HG02610 (cell line): ENCODE measurements at regions not wholly inside any gene's neighbourhood (a gene's known extent, or its start where the extent isn't known, plus 50 kb on each side); places are given as distances from the start of the nearest gene placed in this dataset.
"Not testable (repeated sequence)": the region's sequence is repeated elsewhere in the genome, so short reads cannot be mapped to it uniquely, and the experiment has no call there.

Experiments used
- ATAC-seq: cut with Tn5 transposase; IDR thresholded peaks from one replicate; pipeline ENCODE4 v1.9.1; 2021; ENCODE audit warnings: mild to moderate bottlenecking, moderate library complexity; ENCODE audit not compliant: unreplicated experiment

- ATAC-seq: no peak
Observed at GRCh38 chr4:78660559-78660958, 109.0 kb downstream of the ANXA3 start.

- no peak for ATAC-seq
Observed at GRCh38 chr4:78661086-78661690, 109.6 kb downstream of the ANXA3 start.

- peak; percentile 90 for ATAC-seq
Observed at GRCh38 chr4:78661921-78662521, 110.5 kb downstream of the ANXA3 start.

- ATAC-seq: no peak
Observed at GRCh38 chr4:78662658-78663057, 111.1 kb downstream of the ANXA3 start.

GRCh38 chr4:78664296-78664695, 111.9 kb upstream of the BMP2K start:
- not testable (repeated sequence) for ATAC-seq

- no peak for ATAC-seq
Observed at GRCh38 chr4:78665216-78665770, 110.9 kb upstream of the BMP2K start.

- no peak for ATAC-seq
Observed at GRCh38 chr4:78666830-78667258, 109.3 kb upstream of the BMP2K start.

- peak; percentile 29 for ATAC-seq
Observed at GRCh38 chr4:78667325-78667724, 108.8 kb upstream of the BMP2K start.

- peak; percentile 93 for ATAC-seq
Observed at GRCh38 chr4:78667764-78668163, 108.4 kb upstream of the BMP2K start.

- ATAC-seq: no peak
Observed at GRCh38 chr4:78669453-78669852, 106.7 kb upstream of the BMP2K start.

- no peak for ATAC-seq
Observed at GRCh38 chr4:78671903-78672815, 104.0 kb upstream of the BMP2K start.

- no peak for ATAC-seq
Observed at GRCh38 chr4:78673337-78673736, 102.8 kb upstream of the BMP2K start.

- ATAC-seq: no peak
Observed at GRCh38 chr4:78675325-78675724, 100.8 kb upstream of the BMP2K start.

GRCh38 chr4:78682070-78682469, 94.1 kb upstream of the BMP2K start:
- no peak for ATAC-seq

- ATAC-seq: no peak
Observed at GRCh38 chr4:78683352-78683751, 92.8 kb upstream of the BMP2K start.

GRCh38 chr4:78684325-78685079, 91.6 kb upstream of the BMP2K start:
- no peak for ATAC-seq

GRCh38 chr4:78687818-78688217, 88.3 kb upstream of the BMP2K start:
- no peak for ATAC-seq

- no peak for ATAC-seq
Observed at GRCh38 chr4:78688366-78688765, 87.8 kb upstream of the BMP2K start.

- no peak for ATAC-seq
Observed at GRCh38 chr4:78689261-78689660, 86.9 kb upstream of the BMP2K start.

GRCh38 chr4:78689700-78690323, 86.3 kb upstream of the BMP2K start:
- ATAC-seq: no peak
